Esophagus muscularis mucosa (tissue), 3 donors: ENCODE measurements at regions not wholly inside any gene's neighbourhood (a gene's known extent, or its start where the extent isn't known, plus 50 kb on each side); places are given as distances from the start of the nearest gene placed in this dataset.

Experiments used
- CTCF ChIP-seq, 3 experiments: fragments of 200-600 bp in 2 of 3; fragments of 450-650 bp in 1 of 3; sonication (generic) in 2 of 3; IDR thresholded peaks; one replicate each; pipeline ENCODE4 v1.5.1; 2017 to 2019; ENCODE audit warnings: antibody characterized with exemption in 3 of 3, mild to moderate bottlenecking in 2 of 3, moderate library complexity in 1 of 3
- POLR2AphosphoS5 ChIP-seq, 2 donors: sonication (generic); formaldehyde crosslinking; IDR thresholded peaks; one replicate each; pipeline ENCODE4 v1.6.1; 2017; ENCODE audit warnings: antibody characterized with exemption in 2 of 2

- TF ChIP-seq CTCF (IDR thresholded peaks at IDR 0.05): no peak
- no peak for TF ChIP-seq POLR2AphosphoS5 (IDR thresholded peaks at IDR 0.05)
Measured at GRCh38 chr14:83607682-83608081, 1922.3 kb upstream of the FLRT2 start.
